Mesenchymal stem cell (in vitro differentiated cells and primary cell): ENCODE measurements at regions not wholly inside any gene's neighbourhood (a gene's known extent, or its start where the extent isn't known, plus 50 kb on each side); places are given as distances from the start of the nearest gene placed in this dataset.

Experiments
- DNase-seq: peaks from one replicate; pipeline ENCODE4 v3.0.0-alpha.2; 2013
- H2AFZ ChIP-seq: one replicate; pipeline ENCODE4 v1.6.1; 2013; ENCODE audit warnings: low read depth, mild to moderate bottlenecking, control low read depth, inconsistent platforms, low read length, moderate library complexity
- H2AK5ac ChIP-seq: 2 replicates; pipeline ENCODE4 v1.6.1; 2013; ENCODE audit warnings: low read length, moderate library complexity, mild to moderate bottlenecking, inconsistent platforms; ENCODE audit not compliant: severe bottlenecking
- H2BK120ac ChIP-seq: one replicate; pipeline ENCODE4 v1.6.1; 2013; ENCODE audit warnings: low read depth, mild to moderate bottlenecking, inconsistent platforms, low read length, moderate library complexity
- H2BK12ac ChIP-seq, 2 experiments: one replicate each; pipeline ENCODE4 v1.6.1; 2013; ENCODE audit warnings: inconsistent platforms in 2 of 2, low read length in 2 of 2, mild to moderate bottlenecking in 2 of 2, moderate library complexity in 2 of 2, control low read depth in 1 of 2
- H2BK15ac ChIP-seq: one replicate; pipeline ENCODE4 v1.6.1; 2013; ENCODE audit warnings: mild to moderate bottlenecking, low read depth, inconsistent platforms; ENCODE audit not compliant: poor library complexity, severe bottlenecking
- H2BK5ac ChIP-seq: 2 replicates; pipeline ENCODE4 v1.6.1; 2013; ENCODE audit warnings: low read depth, mild to moderate bottlenecking, low read length, control low read depth, inconsistent platforms; ENCODE audit not compliant: poor library complexity, severe bottlenecking
- H3K14ac ChIP-seq, 2 experiments: one replicate each; pipeline ENCODE4 v1.6.1; 2013; ENCODE audit warnings: inconsistent platforms in 2 of 2, low read length in 2 of 2, control low read depth in 1 of 2, mild to moderate bottlenecking in 1 of 2, moderate library complexity in 1 of 2
- H3K18ac ChIP-seq, 2 experiments: one replicate each; pipeline ENCODE4 v1.6.1; 2013; ENCODE audit warnings: inconsistent platforms in 2 of 2, low read length in 2 of 2, control low read depth in 1 of 2, low read depth in 1 of 2, mild to moderate bottlenecking in 1 of 2
- H3K23ac ChIP-seq, 2 experiments: one replicate each; pipeline ENCODE4 v1.6.1; 2013; ENCODE audit warnings: inconsistent platforms in 2 of 2, low read length in 2 of 2, mild to moderate bottlenecking in 2 of 2, moderate library complexity in 2 of 2, control low read depth in 1 of 2
- H3K27ac ChIP-seq: 2 replicates; pipeline ENCODE4 v1.5.1; 2013; ENCODE audit warnings: mild to moderate bottlenecking, moderate library complexity, low read length, control low read depth, inconsistent platforms; ENCODE audit not compliant: poor library complexity, severe bottlenecking
- H3K27me3 ChIP-seq, 2 experiments: 2 replicates each; pipeline versions ENCODE4 v1.6.1 to v1.7.0; 2013; ENCODE audit warnings: low read length in 2 of 2, mild to moderate bottlenecking in 2 of 2, moderate library complexity in 2 of 2, control low read depth in 1 of 2, inconsistent platforms in 1 of 2; ENCODE audit not compliant: control insufficient read depth in 1 of 2, insufficient read depth in 1 of 2
- H3K36me3 ChIP-seq, 2 experiments: 2 replicates each; pipeline versions ENCODE4 v1.6.1 to v1.7.0; 2013; ENCODE audit warnings: low read length in 2 of 2, control low read depth in 1 of 2, inconsistent platforms in 1 of 2, low read depth in 1 of 2, mild to moderate bottlenecking in 1 of 2; ENCODE audit not compliant: insufficient read depth in 2 of 2, control insufficient read depth in 1 of 2
- H3K4ac ChIP-seq, 2 experiments: one replicate each; pipeline ENCODE4 v1.6.1; 2013; ENCODE audit warnings: inconsistent platforms in 2 of 2, low read length in 2 of 2, mild to moderate bottlenecking in 2 of 2, moderate library complexity in 2 of 2, control low read depth in 1 of 2, low read depth in 1 of 2
- H3K4me1 ChIP-seq: 2 replicates; pipeline ENCODE4 v1.6.1; 2013; ENCODE audit warnings: low read depth, low read length, control low read depth; ENCODE audit not compliant: control insufficient read depth, insufficient read depth
- H3K4me2 ChIP-seq: 2 replicates; pipeline ENCODE4 v1.6.1; 2013; ENCODE audit warnings: low read length, mild to moderate bottlenecking, inconsistent platforms; ENCODE audit not compliant: poor library complexity, severe bottlenecking
- H3K4me3 ChIP-seq, 2 experiments: 2 replicates each; pipeline versions ENCODE4 v1.5.1 to v1.7.0; 2013; ENCODE audit warnings: low read length in 2 of 2, mild to moderate bottlenecking in 2 of 2, control low read depth in 1 of 2, low read depth in 1 of 2; ENCODE audit not compliant: insufficient read depth in 1 of 2
- H3K79me1 ChIP-seq: replicated peaks from 2 replicates; pipeline ENCODE4 v1.6.1; 2013; ENCODE audit warnings: mild to moderate bottlenecking, control low read depth, low read length, inconsistent platforms; ENCODE audit not compliant: poor library complexity, severe bottlenecking
- H3K9ac ChIP-seq: 2 replicates; pipeline ENCODE4 v1.7.0; 2013; ENCODE audit warnings: mild to moderate bottlenecking, low read length, moderate library complexity
- H3K9me3 ChIP-seq: 2 replicates; pipeline ENCODE4 v1.7.0; 2013; ENCODE audit warnings: mild to moderate bottlenecking, low read length; ENCODE audit not compliant: control insufficient read depth
- H4K8ac ChIP-seq: one replicate; pipeline ENCODE4 v1.6.1; 2013; ENCODE audit warnings: inconsistent platforms, mild to moderate bottlenecking, low read length, moderate library complexity
- H4K91ac ChIP-seq: one replicate; pipeline ENCODE4 v1.6.1; 2013; ENCODE audit warnings: mild to moderate bottlenecking, low read length, inconsistent platforms
- WGBS: methylation state at CpG from one replicate; pipeline ENCODE4 v1.1.7; 2013; ENCODE audit warnings: mixed read lengths; 5-methylcytosine and 5-hydroxymethylcytosine counted together

DNA sequence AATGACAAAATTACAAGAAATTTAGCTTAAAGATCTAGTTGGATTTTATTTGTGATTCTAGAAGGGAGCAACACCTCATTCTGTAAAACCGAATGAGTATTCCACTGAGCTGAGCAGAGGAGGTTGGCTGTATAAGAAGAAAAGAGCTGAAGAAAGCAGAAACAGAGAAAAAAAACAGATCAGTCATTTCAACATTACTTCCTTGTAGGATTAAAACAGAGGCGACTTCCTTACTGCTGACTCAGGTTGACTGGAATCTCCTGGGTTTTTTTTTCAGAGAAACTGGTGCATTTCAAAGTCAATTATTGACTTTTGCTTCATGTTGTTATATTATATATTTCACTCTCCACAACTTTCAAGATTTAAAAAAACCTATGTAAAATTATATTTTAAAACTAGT is 368.1 kb upstream of the UBE2E2 start:
- H2AFZ ChIP-seq, result no peak overlapping the region
- H3K4me2 ChIP-seq, result no peak overlapping the region
- no peak overlapping the region for H2BK12ac ChIP-seq
- H3K4ac ChIP-seq, result no peak overlapping the region
- H3K14ac ChIP-seq, result no peak overlapping the region
- peak; percentile 35 for DNase-seq
- peak overlapping the region; percentile 79 for H3K27ac ChIP-seq
- H3K36me3 ChIP-seq, result no peaks in the 10 kb centered on the region
- H3K9ac ChIP-seq, result no peak overlapping the region
- peaks cover 1% of the 10 kb centered on the region for H3K4me1 ChIP-seq
- no peak overlapping the region for H2AK5ac ChIP-seq
- no peak overlapping the region for H4K8ac ChIP-seq
- 0% methylated on average over 1 of the region's 2 CpGs for WGBS
- H3K79me1 ChIP-seq, result no peaks in the 10 kb centered on the region
- no peaks in the 10 kb centered on the region for H3K9me3 ChIP-seq
- no peak overlapping the region for H3K23ac ChIP-seq
- H2BK5ac ChIP-seq, result no peak overlapping the region
- no peak overlapping the region for H3K4me3 ChIP-seq
- no peak overlapping the region for H3K18ac ChIP-seq
- no peak overlapping the region for H4K91ac ChIP-seq
- no peaks in the 10 kb centered on the region for H3K27me3 ChIP-seq
- no peak overlapping the region for H2BK15ac ChIP-seq
- no peak overlapping the region for H2BK120ac ChIP-seq

DNA sequence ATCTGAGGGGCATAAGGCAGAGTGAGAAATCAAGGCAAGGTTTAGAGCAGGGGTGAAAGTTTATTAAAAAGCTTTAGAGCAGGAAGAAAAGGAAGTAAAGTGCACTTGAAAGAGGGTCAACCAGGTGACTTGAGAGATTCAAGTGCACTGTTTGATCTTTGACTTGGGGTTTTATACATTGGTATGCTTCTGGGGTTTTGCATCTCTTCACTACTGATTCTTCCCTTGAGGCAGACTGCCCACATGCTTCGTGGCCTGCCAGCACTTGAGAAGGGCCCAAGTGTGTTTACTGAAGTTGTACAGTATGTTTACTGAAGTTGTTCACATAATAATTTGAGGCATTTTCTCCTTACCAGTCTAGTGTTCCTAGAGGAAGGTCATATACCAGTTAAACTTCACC is 367.0 kb upstream of the UBE2E2 start:
- Histone ChIP-seq H4K91ac (no peak overlapping the region), H3K36me3 (no peaks in the 10 kb centered on the region), H3K23ac (no peak overlapping the region), H2BK5ac (no peak overlapping the region), H2BK15ac (no peak overlapping the region), H3K14ac (no peak overlapping the region), H3K79me1 (no peaks in the 10 kb centered on the region), H2BK12ac (no peak overlapping the region), H3K4me1 (peaks cover 1% of the 10 kb centered on the region), H3K27me3 (no peaks in the 10 kb centered on the region), H3K27ac (peak overlapping the region; percentile 38), H3K4me3 (no peak overlapping the region), H3K9ac (no peak overlapping the region), H3K4ac (no peak overlapping the region), H3K9me3 (no peaks in the 10 kb centered on the region), H2AFZ (no peak overlapping the region), H2AK5ac (no peak overlapping the region), H3K18ac (no peak overlapping the region), H2BK120ac (no peak overlapping the region), H3K4me2 (no peak overlapping the region), H4K8ac (no peak overlapping the region)
- peak; percentile 31 for DNase-seq
- WGBS, result no CpG with 5 or more reads among the region's 1 CpG

DNA sequence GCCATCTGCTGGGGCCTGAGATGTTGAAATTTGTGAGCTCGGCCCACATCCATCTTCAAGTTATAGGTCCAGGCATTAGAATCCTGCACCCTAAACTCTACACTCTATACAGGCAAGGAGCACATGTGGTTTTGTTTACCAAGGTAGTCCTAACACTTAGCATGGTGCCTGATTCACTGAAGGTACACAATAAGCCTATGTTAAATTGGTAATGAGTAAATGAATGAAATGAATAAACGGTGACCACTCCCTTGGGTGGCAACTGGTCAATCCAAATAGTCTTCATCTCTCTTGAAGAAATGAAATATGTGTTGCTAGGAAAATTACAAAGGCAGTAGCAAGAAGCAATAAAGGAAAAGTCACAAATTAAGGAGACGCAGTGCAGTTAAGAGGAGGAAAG is 359.3 kb upstream of the UBE2E2 start:
- 85% methylated on average over 2 of the region's 3 CpGs for WGBS

DNA sequence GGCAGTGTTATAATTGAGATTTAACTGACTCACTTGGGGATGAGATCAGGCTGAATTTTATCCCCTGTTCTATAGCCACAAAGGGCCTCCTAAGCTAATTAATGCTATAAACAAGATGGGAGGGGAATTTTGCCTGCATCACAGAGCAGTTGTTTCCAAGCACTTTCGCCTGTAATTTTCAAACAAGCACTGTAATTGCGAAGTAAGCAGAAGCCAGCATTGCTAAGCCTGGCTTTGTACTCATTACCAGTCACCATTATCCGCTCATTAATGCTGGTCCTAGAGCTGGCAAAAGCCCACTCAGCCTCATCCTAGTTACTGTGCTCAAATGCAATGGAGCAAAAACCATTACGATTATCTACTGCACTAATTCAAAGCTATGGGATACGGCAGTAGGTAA is 356.6 kb upstream of the UBE2E2 start:
- no peak overlapping the region for H2BK12ac ChIP-seq
- H3K9me3 ChIP-seq, result peaks cover 4% of the 10 kb centered on the region

More for the DNA sequence above, 359.3 kb upstream of the UBE2E2 start:
- Histone ChIP-seq H3K18ac (no peak overlapping the region), H3K4me1 (no peaks in the 10 kb centered on the region), H3K4me2 (no peak overlapping the region), H2BK15ac (no peak overlapping the region), H2AFZ (no peak overlapping the region), H3K23ac (no peak overlapping the region), H3K27ac (no peak overlapping the region), H4K8ac (no peak overlapping the region), H3K79me1 (no peaks in the 10 kb centered on the region), H3K9me3 (peaks cover 4% of the 10 kb centered on the region), H4K91ac (no peak overlapping the region), H2BK12ac (no peak overlapping the region), H2BK5ac (no peak overlapping the region), H3K4ac (no peak overlapping the region), H3K36me3 (no peaks in the 10 kb centered on the region), H3K14ac (no peak overlapping the region), H2BK120ac (no peak overlapping the region), H3K4me3 (no peak overlapping the region), H2AK5ac (no peak overlapping the region), H3K9ac (no peak overlapping the region), H3K27me3 (no peaks in the 10 kb centered on the region)
- DNase-seq, result no peak

More for the DNA sequence above, 356.6 kb upstream of the UBE2E2 start:
- Histone ChIP-seq H3K79me1 (no peaks in the 10 kb centered on the region), H3K9ac (no peak overlapping the region), H3K27me3 (no peaks in the 10 kb centered on the region), H2AK5ac (no peak overlapping the region), H2AFZ (no peak overlapping the region), H2BK15ac (no peak overlapping the region), H3K4me3 (no peak overlapping the region), H4K8ac (no peak overlapping the region), H3K14ac (no peak overlapping the region), H4K91ac (no peak overlapping the region), H3K36me3 (no peaks in the 10 kb centered on the region), H2BK5ac (no peak overlapping the region), H3K27ac (no peak overlapping the region), H3K18ac (no peak overlapping the region), H3K4ac (no peak overlapping the region), H3K4me2 (no peak overlapping the region), H2BK120ac (no peak overlapping the region), H3K23ac (no peak overlapping the region), H3K4me1 (no peaks in the 10 kb centered on the region)
- DNase-seq, result no peak
- WGBS, result 78% methylated on average over 5 of the region's 5 CpGs
